H1 (cell line): ENCODE measurements at regions not wholly inside any gene's neighbourhood (a gene's known extent, or its start where the extent isn't known, plus 50 kb on each side); places are given as distances from the start of the nearest gene placed in this dataset.

Experiments used
- CTCF ChIA-PET: fragments of 300-600 bp; sonication (Branson Sonifier 250); formaldehyde crosslinking; loops from one replicate; lab custom pipeline; 2021; ENCODE audit not compliant: partially characterized antibody; lab: Charles Lee
- POLR2A ChIA-PET: fragments of 300-600 bp; sonication (Branson Sonifier 250); formaldehyde crosslinking; loops from one replicate; lab custom pipeline; 2021; ENCODE audit warnings: inconsistent platforms; ENCODE audit not compliant: partially characterized antibody; lab: Charles Lee
- DNase-seq, 2 experiments: peaks; one replicate each; pipeline versions ENCODE4 v3.0.0 to v3.0.0-alpha.2; 2010 to 2022; ENCODE audit warnings: low spot score in 2 of 2, low read depth in 1 of 2, mixed read lengths in 1 of 2
- FAIRE-seq: peaks from 2 replicates; lab custom pipeline; 2011; peaks lifted over from hg19 to GRCh38; lab: Jason Lieb, UNC
- H2AFZ ChIP-seq: 2 replicates; pipeline ENCODE4 v1.8.1; 2012; ENCODE audit warnings: low read length, inconsistent platforms
- H2AK5ac ChIP-seq: 2 replicates; pipeline ENCODE4 v1.6.1; 2013; ENCODE audit warnings: low read depth, low read length
- H2BK120ac ChIP-seq: replicated peaks from 2 replicates; pipeline ENCODE3; 2013; ENCODE audit warnings: low read depth, low read length, inconsistent platforms
- H2BK12ac ChIP-seq: 2 replicates; pipeline ENCODE4 v1.6.1; 2013; ENCODE audit warnings: low read depth, low read length
- H2BK15ac ChIP-seq: 2 replicates; pipeline ENCODE4 v1.6.1; 2013; ENCODE audit warnings: low read length
- H2BK20ac ChIP-seq: 2 replicates; pipeline ENCODE4 v1.6.1; 2013; ENCODE audit warnings: low read length
- H2BK5ac ChIP-seq: 2 replicates; pipeline ENCODE4 v1.6.1; 2013; ENCODE audit warnings: low read depth, low read length
- H3K14ac ChIP-seq: 2 replicates; pipeline ENCODE4 v1.6.1; 2013; ENCODE audit warnings: inconsistent platforms; ENCODE audit not compliant: insufficient read length
- H3K18ac ChIP-seq: 2 replicates; pipeline ENCODE4 v1.6.1; 2013; ENCODE audit warnings: low read length; ENCODE audit errors: extremely low read depth
- H3K23ac ChIP-seq: 2 replicates; pipeline ENCODE4 v1.6.1; 2013; ENCODE audit warnings: inconsistent platforms; ENCODE audit not compliant: insufficient read length
- H3K23me2 ChIP-seq: 2 replicates; pipeline ENCODE4 v1.6.1; 2013; ENCODE audit warnings: low read depth, low read length
- H3K27ac ChIP-seq: 2 replicates; pipeline ENCODE4 v1.6.1; 2011; ENCODE audit warnings: low read depth, low read length, inconsistent platforms
- H3K27me3 ChIP-seq, 4 experiments: replicated peaks in 1 of 4; 1 replicate in 1 of 4; 2 replicates in 3 of 4; pipeline versions ENCODE4 v1.6.1 to v1.8.1; 2011 to 2013; ENCODE audit warnings: low read length in 3 of 4, mild to moderate bottlenecking in 3 of 4, inconsistent platforms in 2 of 4, mixed read lengths in 2 of 4, moderate library complexity in 1 of 4; ENCODE audit not compliant: control insufficient read depth in 3 of 4, insufficient read depth in 3 of 4; ENCODE audit errors: extremely low read depth in 1 of 4
- H3K36me3 ChIP-seq, 4 experiments: 2 replicates each; pipeline versions ENCODE4 v1.6.1 to v1.8.1; 2011 to 2013; ENCODE audit warnings: mild to moderate bottlenecking in 4 of 4, low read length in 3 of 4, moderate library complexity in 2 of 4, control low read depth in 1 of 4, inconsistent platforms in 1 of 4; ENCODE audit not compliant: insufficient read depth in 4 of 4, control insufficient read depth in 2 of 4
- H3K4ac ChIP-seq: replicated peaks from 2 replicates; pipeline ENCODE3; 2013; ENCODE audit warnings: low read length, low read depth, mixed read lengths, inconsistent platforms; ENCODE audit not compliant: insufficient read length
- H3K4me1 ChIP-seq, 4 experiments: replicated peaks in 1 of 4; 1 replicate in 1 of 4; 2 replicates in 3 of 4; pipeline versions ENCODE4 v1.6.1 to v1.8.1; 2011 to 2013; ENCODE audit warnings: low read length in 3 of 4, inconsistent platforms in 2 of 4, mixed read lengths in 1 of 4; ENCODE audit not compliant: insufficient read depth in 4 of 4, control insufficient read depth in 3 of 4
- H3K4me2 ChIP-seq, 2 experiments: 2 replicates each; pipeline versions ENCODE4 v1.6.1 to v1.8.1; 2011 to 2013; ENCODE audit warnings: low read depth in 2 of 2, low read length in 2 of 2, control low read depth in 1 of 2, inconsistent platforms in 1 of 2, mild to moderate bottlenecking in 1 of 2; ENCODE audit not compliant: insufficient read depth in 1 of 2
- H3K4me3 ChIP-seq, 4 experiments: fragments of 200-600, 300-600 bp in 1 of 4; sonication (generic), shearing (Covaris generic), sonication (Bioruptor Twin) in 1 of 4; 2 replicates each; pipeline versions ENCODE4 v1.5.1 to v1.8.1; 2011 to 2016; ENCODE audit warnings: low read length in 4 of 4, low read depth in 3 of 4, control low read depth in 2 of 4, inconsistent platforms in 2 of 4, mild to moderate bottlenecking in 2 of 4, mixed read lengths in 1 of 4, moderate library complexity in 1 of 4; ENCODE audit not compliant: insufficient read depth in 2 of 4; ENCODE audit errors: extremely low read depth in 1 of 4
- H3K56ac ChIP-seq: replicated peaks from 2 replicates; pipeline ENCODE3; 2013; ENCODE audit warnings: low read depth, mild to moderate bottlenecking, mixed read lengths, low read length, inconsistent platforms; ENCODE audit not compliant: insufficient read length
- H3K79me1 ChIP-seq: 2 replicates; pipeline ENCODE4 v1.6.1; 2013; ENCODE audit warnings: low read depth, low read length, control low read depth
- H3K79me2 ChIP-seq, 2 experiments: 2 replicates each; pipeline versions ENCODE4 v1.6.1 to v1.8.1; 2012 to 2013; ENCODE audit warnings: low read length in 2 of 2, mild to moderate bottlenecking in 2 of 2, inconsistent platforms in 1 of 2; ENCODE audit not compliant: insufficient read depth in 2 of 2, control insufficient read depth in 1 of 2
- H3K9ac ChIP-seq, 4 experiments: replicated peaks in 1 of 4; 1 replicate in 1 of 4; 2 replicates in 3 of 4; pipeline versions ENCODE4 v1.6.1 to v1.8.1; 2011 to 2013; ENCODE audit warnings: low read depth in 3 of 4, low read length in 3 of 4, control low read depth in 2 of 4, mild to moderate bottlenecking in 2 of 4, moderate library complexity in 2 of 4, inconsistent platforms in 1 of 4; ENCODE audit errors: extremely low read depth in 1 of 4
- H3K9me3 ChIP-seq, 2 experiments: 2 replicates each; pipeline versions ENCODE4 v1.6.1 to v1.8.1; 2012 to 2013; ENCODE audit warnings: mild to moderate bottlenecking in 2 of 2, moderate library complexity in 2 of 2, control low read depth in 1 of 2, inconsistent platforms in 1 of 2, low read depth in 1 of 2, low read length in 1 of 2, mixed read lengths in 1 of 2; ENCODE audit not compliant: insufficient read depth in 2 of 2
- H4K20me1 ChIP-seq, 2 experiments: replicated peaks in 1 of 2; 2 replicates each; pipeline versions ENCODE3 to v1.8.1; 2011 to 2013; ENCODE audit warnings: inconsistent platforms in 2 of 2, low read length in 2 of 2, mild to moderate bottlenecking in 1 of 2; ENCODE audit not compliant: insufficient read depth in 2 of 2, control insufficient read depth in 1 of 2
- H4K5ac ChIP-seq: 2 replicates; pipeline ENCODE4 v1.6.1; 2013; ENCODE audit warnings: low read length, low read depth, mixed read lengths, inconsistent platforms; ENCODE audit not compliant: insufficient read length
- H4K8ac ChIP-seq: 2 replicates; pipeline ENCODE4 v1.8.0; 2013; ENCODE audit warnings: mild to moderate bottlenecking, moderate library complexity, low read length, inconsistent platforms; ENCODE audit not compliant: insufficient read depth; ENCODE audit errors: extremely low read depth
- H4K91ac ChIP-seq: replicated peaks from 2 replicates; pipeline ENCODE3; 2013; ENCODE audit warnings: low read length, mixed read lengths, inconsistent platforms; ENCODE audit not compliant: insufficient read length
- CBX5 ChIP-seq: fragments of 300-800, 300-1000 bp; sonication (generic); IDR thresholded peaks from 2 replicates; pipeline ENCODE4 v1.7.1; 2016; ENCODE audit warnings: antibody characterized with exemption, low read length, low read depth
- CBX8 ChIP-seq: fragments of 300-800, 300-1000 bp; sonication (generic); IDR thresholded peaks from 2 replicates; pipeline ENCODE4 v1.7.1; 2016; ENCODE audit warnings: low read depth, low read length, borderline replicate concordance
- CEBPB ChIP-seq: IDR thresholded peaks from 2 replicates; pipeline ENCODE4 v1.6.1; 2012; ENCODE audit warnings: low read depth, low read length
- E2F6 ChIP-seq: IDR thresholded peaks from 2 replicates; pipeline ENCODE4 v1.6.1; 2012; ENCODE audit warnings: inconsistent platforms
- EGR1 ChIP-seq: IDR thresholded peaks from 2 replicates; pipeline ENCODE4 v1.6.1; 2011; ENCODE audit warnings: low read depth, low read length, borderline replicate concordance
- KDM4A ChIP-seq: IDR thresholded peaks from one replicate; pipeline ENCODE4 v1.7.1; 2012; ENCODE audit warnings: low read depth, mild to moderate bottlenecking, moderate library complexity, low read length, inconsistent platforms; ENCODE audit not compliant: severe bottlenecking
- KDM5A ChIP-seq: fragments of 200-600 bp; IDR thresholded peaks from 2 replicates; pipeline ENCODE4 v1.7.1; 2012; ENCODE audit warnings: mild to moderate bottlenecking, low read length, inconsistent platforms, mixed read lengths
- NRF1 ChIP-seq: IDR thresholded peaks from 2 replicates; pipeline ENCODE4 v1.6.1; 2011; ENCODE audit warnings: mild to moderate bottlenecking, low read depth, low read length, improper control_type of control experiment
- SIX5 ChIP-seq: IDR thresholded peaks from 2 replicates; pipeline ENCODE4 v1.6.1; 2011; ENCODE audit warnings: mild to moderate bottlenecking, low read depth, low read length
- SP1 ChIP-seq: IDR thresholded peaks from 2 replicates; pipeline ENCODE4 v1.6.1; 2011; ENCODE audit warnings: low read depth, low read length
- SRF ChIP-seq: IDR thresholded peaks from 2 replicates; pipeline ENCODE4 v1.6.1; 2011; ENCODE audit warnings: mild to moderate bottlenecking, low read depth, low read length, moderate library complexity
- TBP ChIP-seq: IDR thresholded peaks from 2 replicates; pipeline ENCODE4 v1.6.1; 2011; ENCODE audit warnings: low read depth, low read length, improper control_type of control experiment
- TEAD4 ChIP-seq: IDR thresholded peaks from 2 replicates; pipeline ENCODE4 v1.6.1; 2012; ENCODE audit warnings: low read depth, low read length, inconsistent platforms, mixed read lengths
- WGBS, 2 experiments: shearing (Covaris generic) in 1 of 2; methylation state at CpG; one replicate each; pipeline versions ENCODE4 v1.1.6 to v1.1.7; 2013 to 2015; ENCODE audit warnings: low lambda C conversion rate in 2 of 2, mixed read lengths in 2 of 2, inconsistent platforms in 1 of 2, low coverage in 1 of 2, missing lambda C conversion rate in 1 of 2; ENCODE audit not compliant: insufficient replicate concordance in 2 of 2, insufficient coverage in 1 of 2, insufficient read length in 1 of 2; ENCODE audit errors: extremely low coverage in 1 of 2, missing lambda C conversion rate in 1 of 2; 5-methylcytosine and 5-hydroxymethylcytosine counted together
- TF ChIP-seq, protein P1 (sequence below): IDR thresholded peaks from 2 replicates; pipeline ENCODE4 v1.6.1; 2011; ENCODE audit warnings: low read length, improper control_type of control experiment
- TF ChIP-seq, protein P2 (sequence below): IDR thresholded peaks from 2 replicates; pipeline ENCODE4 v1.6.1; 2012; ENCODE audit warnings: inconsistent platforms

GRCh38 chr3:163587342-163587741, 1491.0 kb downstream of the SI start:
- Histone ChIP-seq H4K20me1 (no peaks in the 10 kb centered on the region), H3K79me2 (no peaks in the 10 kb centered on the region), H3K56ac (no peak overlapping the region), H2BK15ac (no peak overlapping the region), H3K9me3 (peaks cover 0 to 4% of the 10 kb centered on the region in 2 experiments; a peak in 1 of 4 replicates), H2BK120ac (no peak overlapping the region), H3K27me3 (no peaks in the 10 kb centered on the region), H3K4me2 (no peak overlapping the region), H3K4ac (no peak overlapping the region), H3K79me1 (no peaks in the 10 kb centered on the region), H3K27ac (no peak overlapping the region), H4K8ac (no peak overlapping the region), H3K14ac (no peak overlapping the region), H2BK20ac (no peak overlapping the region), H3K23me2 (no peaks in the 10 kb centered on the region), H3K4me3 (no peak overlapping the region), H2AFZ (no peak overlapping the region), H4K5ac (no peak overlapping the region), H4K91ac (no peak overlapping the region), H2BK12ac (no peak overlapping the region), H2BK5ac (no peak overlapping the region), H3K4me1 (no peaks in the 10 kb centered on the region), H3K36me3 (no peaks in the 10 kb centered on the region), H2AK5ac (no peak overlapping the region), H3K18ac (no peak overlapping the region), H3K9ac (no peak overlapping the region), H3K23ac (no peak overlapping the region)
- ChIA-PET POLR2A (no interaction called here), CTCF (no interaction called here)
- FAIRE-seq = no peak
- no peak for DNase-seq
- WGBS, 2 experiments = 77% methylated on average over 2 of the region's 2 CpGs; no CpG with 5 or more reads in 1 of the 2 experiments
- TF ChIP-seq TBP (no peak), KDM5A (no peak), CBX5 (no peak), KDM4A (no peak), SIX5 (no peak), SP1 (no peak), E2F6 (no peak), SRF (no peak), CBX8 (no peak), CEBPB (no peak), EGR1 (no peak), TEAD4 (no peak), NRF1 (no peak)
- TF ChIP-seq, protein P1, sequence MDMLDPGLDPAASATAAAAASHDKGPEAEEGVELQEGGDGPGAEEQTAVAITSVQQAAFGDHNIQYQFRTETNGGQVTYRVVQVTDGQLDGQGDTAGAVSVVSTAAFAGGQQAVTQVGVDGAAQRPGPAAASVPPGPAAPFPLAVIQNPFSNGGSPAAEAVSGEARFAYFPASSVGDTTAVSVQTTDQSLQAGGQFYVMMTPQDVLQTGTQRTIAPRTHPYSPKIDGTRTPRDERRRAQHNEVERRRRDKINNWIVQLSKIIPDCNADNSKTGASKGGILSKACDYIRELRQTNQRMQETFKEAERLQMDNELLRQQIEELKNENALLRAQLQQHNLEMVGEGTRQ = no peak
- TF ChIP-seq, protein P2, sequence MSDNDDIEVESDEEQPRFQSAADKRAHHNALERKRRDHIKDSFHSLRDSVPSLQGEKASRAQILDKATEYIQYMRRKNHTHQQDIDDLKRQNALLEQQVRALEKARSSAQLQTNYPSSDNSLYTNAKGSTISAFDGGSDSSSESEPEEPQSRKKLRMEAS = no peak
